PC-9 (cell line): ENCODE measurements at regions not wholly inside any gene's neighbourhood (a gene's known extent, or its start where the extent isn't known, plus 50 kb on each side); places are given as distances from the start of the nearest gene placed in this dataset.

ENCODE experiments used
- CTCF ChIP-seq: fragments of 200-600 bp; sonication (generic); conservative IDR thresholded peaks from 2 replicates; pipeline ENCODE4 v1.6.1; 2017; ENCODE audit warnings: mixed run types, antibody characterized with exemption, mild to moderate bottlenecking, moderate library complexity
- EZH2 ChIP-seq: fragments of 200-600 bp; sonication (generic); IDR thresholded peaks from 2 replicates; pipeline ENCODE4 v1.8.0; 2017; ENCODE audit warnings: antibody characterized with exemption, low read depth

GRCh38 chr21:19969156-19969555, 1029.1 kb upstream of the NCAM2 start:
- no peak for TF ChIP-seq CTCF
- no peak for TF ChIP-seq EZH2
